ENCODE measurements at regions not wholly inside any gene's neighbourhood (a gene's known extent, or its start where the extent isn't known, plus 50 kb on each side); places are given as distances from the start of the nearest gene placed in this dataset.

DNA sequence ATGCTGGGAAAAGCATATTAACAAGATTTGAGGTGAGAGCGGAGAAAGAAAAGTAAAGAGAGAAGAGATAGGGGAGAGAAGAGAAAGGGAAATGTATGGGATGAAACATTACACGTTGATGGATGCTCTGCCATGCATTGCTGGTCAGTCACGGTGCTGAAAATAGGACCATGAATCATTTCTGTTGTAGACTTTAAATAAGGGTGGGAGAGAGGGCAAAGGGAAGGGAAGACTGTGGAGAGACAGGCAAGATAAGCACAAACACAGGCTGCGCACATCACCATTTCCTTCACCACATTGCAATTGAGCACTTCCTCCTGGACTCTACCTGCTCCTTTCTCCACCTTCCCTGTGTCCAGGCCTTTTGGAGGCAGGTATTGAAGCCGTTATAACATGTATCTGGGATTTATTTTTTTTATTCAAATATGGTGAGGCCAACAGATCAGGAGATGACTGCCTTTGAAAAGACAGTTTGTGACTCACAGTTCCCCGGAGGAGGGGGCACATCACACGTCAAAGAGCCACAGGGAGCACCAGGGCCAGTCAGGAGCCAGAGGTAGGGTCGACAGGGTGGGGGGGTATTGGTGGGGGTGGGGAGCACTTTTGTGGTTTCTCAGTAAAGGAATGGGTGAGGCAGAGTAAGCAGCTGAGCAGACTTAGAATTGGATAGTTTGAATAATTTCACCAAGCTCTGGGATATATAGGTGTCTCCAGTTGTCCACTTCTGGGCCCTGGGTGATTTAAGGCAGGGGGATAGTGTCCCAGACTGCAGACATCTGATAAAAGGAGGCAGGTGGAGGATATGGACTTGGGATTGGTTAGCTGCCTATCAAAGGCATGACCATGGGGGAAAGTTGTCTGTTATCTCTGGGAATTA, 372.8 kb upstream of the ST6GAL2 start:
- TF ChIP-seq, protein P1, sequence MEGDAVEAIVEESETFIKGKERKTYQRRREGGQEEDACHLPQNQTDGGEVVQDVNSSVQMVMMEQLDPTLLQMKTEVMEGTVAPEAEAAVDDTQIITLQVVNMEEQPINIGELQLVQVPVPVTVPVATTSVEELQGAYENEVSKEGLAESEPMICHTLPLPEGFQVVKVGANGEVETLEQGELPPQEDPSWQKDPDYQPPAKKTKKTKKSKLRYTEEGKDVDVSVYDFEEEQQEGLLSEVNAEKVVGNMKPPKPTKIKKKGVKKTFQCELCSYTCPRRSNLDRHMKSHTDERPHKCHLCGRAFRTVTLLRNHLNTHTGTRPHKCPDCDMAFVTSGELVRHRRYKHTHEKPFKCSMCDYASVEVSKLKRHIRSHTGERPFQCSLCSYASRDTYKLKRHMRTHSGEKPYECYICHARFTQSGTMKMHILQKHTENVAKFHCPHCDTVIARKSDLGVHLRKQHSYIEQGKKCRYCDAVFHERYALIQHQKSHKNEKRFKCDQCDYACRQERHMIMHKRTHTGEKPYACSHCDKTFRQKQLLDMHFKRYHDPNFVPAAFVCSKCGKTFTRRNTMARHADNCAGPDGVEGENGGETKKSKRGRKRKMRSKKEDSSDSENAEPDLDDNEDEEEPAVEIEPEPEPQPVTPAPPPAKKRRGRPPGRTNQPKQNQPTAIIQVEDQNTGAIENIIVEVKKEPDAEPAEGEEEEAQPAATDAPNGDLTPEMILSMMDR (IDR thresholded peaks at IDR 0.05): no peak
- no peak for TF ChIP-seq POLR2A (IDR thresholded peaks at IDR 0.05)
- H3K27ac ChIP-seq: no peak overlapping the region
- no peak overlapping the region for H3K4me3 ChIP-seq
- H3K36me3 ChIP-seq: no peaks in the 10 kb centered on the region
- no peak for DNase-seq
- H3K4me1 ChIP-seq: no peaks in the 10 kb centered on the region
- H3K27me3 ChIP-seq: no peaks in the 10 kb centered on the region
- H3K9me3 ChIP-seq: no peaks in the 10 kb centered on the region

DNA sequence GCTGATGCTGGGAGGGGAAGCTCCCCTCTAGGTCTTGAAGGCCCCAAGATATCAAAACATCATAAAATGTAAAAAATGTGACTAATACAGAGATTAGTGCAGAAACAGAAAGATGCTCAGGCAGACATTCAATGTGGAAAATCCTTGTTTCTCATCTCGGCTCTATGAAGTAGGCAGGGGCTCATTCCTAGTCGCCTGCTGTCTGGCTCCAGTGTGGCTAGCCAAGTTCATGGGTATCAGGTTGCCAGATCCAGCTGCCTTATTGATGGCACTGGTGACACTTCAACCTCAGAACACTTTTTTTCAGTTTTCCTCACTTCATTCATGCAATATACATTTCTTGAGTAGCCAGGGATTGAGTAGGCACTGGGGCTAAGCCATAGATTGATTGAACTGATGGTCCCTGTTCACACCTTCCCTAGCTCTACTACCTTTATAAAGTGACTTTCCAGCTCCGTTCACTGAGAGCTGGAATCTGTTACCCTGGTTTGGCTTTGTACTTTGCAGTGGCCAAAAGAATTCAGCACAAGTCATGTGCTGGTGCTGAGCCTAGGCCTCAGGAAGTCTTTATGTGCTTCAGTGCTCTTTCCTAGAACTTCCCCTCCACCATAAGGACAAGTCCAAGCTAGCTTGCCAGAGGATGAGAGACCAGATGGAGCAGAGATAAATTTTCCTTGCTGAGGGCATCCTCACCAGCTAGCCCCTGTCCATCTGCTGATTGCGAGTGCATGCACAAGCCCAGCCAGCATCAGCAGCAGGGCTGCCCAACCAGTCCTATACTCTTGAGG, 373.6 kb upstream of the ST6GAL2 start:
- DNase-seq: no peak
- no peaks in the 10 kb centered on the region for H3K36me3 ChIP-seq
- no peak overlapping the region for H3K4me3 ChIP-seq
- TF ChIP-seq POLR2A (IDR thresholded peaks at IDR 0.05): no peak
- TF ChIP-seq, protein P1 (IDR thresholded peaks at IDR 0.05): no peak
- no peak overlapping the region for H3K27ac ChIP-seq
- no peaks in the 10 kb centered on the region for H3K4me1 ChIP-seq
- H3K9me3 ChIP-seq: no peaks in the 10 kb centered on the region
- no peaks in the 10 kb centered on the region for H3K27me3 ChIP-seq

DNA sequence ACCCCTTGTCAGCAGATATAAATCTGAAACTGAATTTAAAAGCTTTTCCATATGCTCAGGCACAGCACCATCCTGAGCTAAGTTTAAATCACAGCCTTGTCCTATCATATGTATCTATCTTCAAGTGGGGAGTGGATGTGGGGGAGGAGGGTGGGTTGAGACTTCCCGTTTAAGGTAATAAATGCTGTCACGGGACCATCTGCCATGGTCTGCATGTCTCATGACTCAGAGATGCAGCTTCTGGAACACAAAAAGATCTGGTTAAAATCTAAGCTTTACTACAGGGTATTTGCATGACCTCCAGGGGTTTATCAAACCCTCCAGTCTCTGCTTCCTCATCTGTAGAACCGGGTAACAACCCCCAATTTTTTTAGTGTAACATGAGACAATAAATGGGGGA, 377.7 kb upstream of the ST6GAL2 start:
- Histone ChIP-seq H3K9me3 (no peaks in the 10 kb centered on the region), H3K27me3 (no peaks in the 10 kb centered on the region)
- no peak for TF ChIP-seq POLR2A (IDR thresholded peaks at IDR 0.05)
- TF ChIP-seq, protein P1 (IDR thresholded peaks at IDR 0.05): no peak

DNA sequence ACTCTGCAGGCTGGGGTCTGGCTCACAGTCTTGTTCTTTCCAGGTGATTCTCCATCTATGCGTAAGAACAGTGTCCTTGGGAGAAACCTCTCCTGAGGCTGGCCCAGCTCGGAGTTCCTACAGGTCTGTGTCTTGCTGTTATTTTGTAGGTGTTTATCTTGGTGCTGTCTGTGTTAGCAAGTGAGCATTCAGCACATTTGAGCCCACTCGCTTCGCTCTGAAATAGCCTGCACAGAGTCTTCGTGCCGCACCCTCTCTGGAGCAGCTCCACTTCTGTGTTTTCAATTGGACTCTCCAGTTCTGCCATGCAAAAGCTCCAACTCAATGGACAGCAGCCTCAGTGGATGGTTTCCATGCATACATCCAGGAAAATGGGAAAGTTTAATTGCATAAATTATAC, 378.2 kb upstream of the ST6GAL2 start:
- TF ChIP-seq, protein P1 (IDR thresholded peaks at IDR 0.05): no peak
- no peak for TF ChIP-seq POLR2A (IDR thresholded peaks at IDR 0.05)
- no peaks in the 10 kb centered on the region for H3K27me3 ChIP-seq
- no peaks in the 10 kb centered on the region for H3K36me3 ChIP-seq
- no peak overlapping the region for H3K27ac ChIP-seq
- H3K4me3 ChIP-seq: no peak overlapping the region
- no peaks in the 10 kb centered on the region for H3K4me1 ChIP-seq
- H3K9me3 ChIP-seq: no peaks in the 10 kb centered on the region
- DNase-seq: no peak

More for the DNA sequence above, 377.7 kb upstream of the ST6GAL2 start:
- H3K4me3 ChIP-seq: no peak overlapping the region
- H3K36me3 ChIP-seq: no peaks in the 10 kb centered on the region
- no peak for DNase-seq
- H3K4me1 ChIP-seq: no peaks in the 10 kb centered on the region
- no peak overlapping the region for H3K27ac ChIP-seq

DNA sequence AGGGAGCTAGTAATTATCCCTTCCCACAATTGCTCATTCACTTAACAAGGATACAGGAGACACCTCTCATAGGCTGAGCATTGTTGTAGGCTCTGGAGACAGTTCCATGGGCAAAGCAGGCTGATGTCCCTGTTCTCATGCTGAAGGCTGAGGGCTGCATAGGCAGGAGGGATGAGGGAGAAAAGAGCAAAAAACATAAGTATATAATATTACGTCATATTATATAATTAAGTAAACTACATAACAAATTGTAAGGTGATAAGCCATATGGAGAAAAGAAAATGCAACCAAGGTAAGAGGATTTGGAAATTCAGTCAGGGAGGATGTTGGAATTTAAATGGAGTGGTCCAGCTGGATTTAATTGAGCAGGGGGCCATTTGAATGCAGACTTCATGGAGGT, 380.6 kb upstream of the ST6GAL2 start:
- Histone ChIP-seq H3K27me3 (no peaks in the 10 kb centered on the region), H3K9me3 (no peaks in the 10 kb centered on the region), H3K4me1 (no peaks in the 10 kb centered on the region), H3K27ac (no peak overlapping the region), H3K4me3 (no peak overlapping the region), H3K36me3 (no peaks in the 10 kb centered on the region)
- DNase-seq: no peak
- TF ChIP-seq POLR2A (IDR thresholded peaks at IDR 0.05): no peak
- TF ChIP-seq, protein P1 (IDR thresholded peaks at IDR 0.05): no peak
